ENCODE measurements at regions not wholly inside any gene's neighbourhood (a gene's known extent, or its start where the extent isn't known, plus 50 kb on each side); places are given as distances from the start of the nearest gene placed in this dataset.
"Not testable (repeated sequence)": the region's sequence is repeated elsewhere in the genome, so short reads cannot be mapped to it uniquely, and the experiment has no call there.

DNA sequence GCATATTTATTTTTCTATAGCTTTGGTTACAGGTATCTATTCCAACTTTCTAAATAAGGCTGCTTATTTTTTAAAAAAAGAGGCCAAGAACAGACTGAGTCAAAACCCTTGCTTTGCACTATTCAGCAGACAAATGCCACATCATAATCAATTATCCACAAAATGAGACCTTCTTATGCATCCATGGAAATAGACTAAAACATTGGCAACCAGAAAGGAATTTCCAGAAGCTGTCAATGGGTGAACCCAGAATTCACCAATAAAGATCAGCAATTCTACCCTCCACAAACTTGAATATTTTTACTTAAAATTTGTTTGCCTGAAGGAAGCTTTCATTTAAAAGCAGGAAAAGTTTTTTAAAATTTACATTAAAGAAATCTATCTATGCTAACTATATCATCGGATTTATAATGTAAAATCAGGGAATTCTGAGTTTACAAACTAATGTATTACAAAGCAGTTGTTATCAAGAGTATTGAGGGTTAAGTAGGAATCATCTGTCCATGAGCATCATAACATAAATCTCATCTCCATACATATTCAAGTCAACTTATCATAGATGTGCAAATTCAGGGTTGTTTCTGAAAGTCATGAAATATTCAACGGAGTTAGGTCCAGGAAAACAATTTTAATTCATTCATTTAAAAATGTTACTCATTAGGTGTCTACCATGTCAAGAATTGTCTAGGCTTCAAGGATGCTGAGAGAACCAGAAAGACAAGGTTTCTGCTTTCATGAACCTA lies 548.0 kb downstream of the SATB2 start:
- no peak for DNase-seq

DNA sequence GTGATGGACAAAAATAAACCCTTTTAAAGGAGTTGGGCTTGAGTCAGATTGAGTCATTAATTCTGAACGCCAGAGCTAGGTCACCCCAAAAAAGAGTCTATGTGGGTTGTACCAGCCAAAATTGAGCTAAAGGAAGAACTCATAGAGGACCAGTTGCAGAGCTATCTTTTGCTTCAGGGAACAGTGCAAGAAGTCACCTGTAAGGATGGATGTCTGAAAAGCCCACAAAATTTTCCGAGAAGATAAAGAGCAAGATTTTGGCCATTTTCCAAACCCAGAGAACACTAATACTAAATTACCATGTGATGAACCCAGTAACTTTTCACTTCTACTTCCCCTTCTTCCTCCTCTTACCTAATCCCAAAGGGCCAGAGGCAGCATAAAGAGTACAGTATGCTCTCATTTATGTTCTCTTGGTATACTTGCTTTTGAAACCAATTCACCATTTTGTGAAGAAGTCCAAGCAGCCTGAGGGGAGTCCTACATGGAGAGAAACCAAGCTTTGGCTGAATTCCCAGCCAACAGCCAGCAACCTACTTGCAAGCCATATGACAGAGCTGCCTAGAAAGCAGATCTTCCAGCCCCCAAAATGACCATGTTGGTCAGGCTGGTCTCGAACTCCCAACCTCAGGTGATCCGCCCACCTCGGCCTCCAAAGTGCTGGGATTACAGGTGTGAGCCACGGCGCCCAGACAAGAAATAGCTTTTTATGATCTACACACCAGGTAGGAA lies 551.7 kb downstream of the SATB2 start:
- no peak for DNase-seq

DNA sequence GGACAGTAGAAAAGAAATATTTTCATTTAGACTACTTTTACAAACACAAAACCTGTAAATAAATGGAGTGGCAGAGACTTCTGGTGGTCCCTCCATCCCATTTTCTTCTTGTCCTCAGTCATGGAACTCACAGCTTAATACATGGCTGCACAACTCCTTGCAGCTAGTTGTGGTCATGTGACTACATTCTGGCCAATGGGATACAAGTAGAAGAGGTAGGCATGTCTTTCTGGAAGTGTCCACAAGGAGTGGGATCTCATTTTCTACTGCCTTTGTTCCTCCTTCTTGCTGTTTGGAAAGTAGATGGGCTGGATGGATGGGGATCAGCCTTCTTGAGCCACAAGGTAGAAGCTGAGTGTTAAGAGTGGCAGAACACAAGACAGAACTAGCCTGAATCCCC lies 555.8 kb downstream of the SATB2 start:
- DNase-seq = no peak

DNA sequence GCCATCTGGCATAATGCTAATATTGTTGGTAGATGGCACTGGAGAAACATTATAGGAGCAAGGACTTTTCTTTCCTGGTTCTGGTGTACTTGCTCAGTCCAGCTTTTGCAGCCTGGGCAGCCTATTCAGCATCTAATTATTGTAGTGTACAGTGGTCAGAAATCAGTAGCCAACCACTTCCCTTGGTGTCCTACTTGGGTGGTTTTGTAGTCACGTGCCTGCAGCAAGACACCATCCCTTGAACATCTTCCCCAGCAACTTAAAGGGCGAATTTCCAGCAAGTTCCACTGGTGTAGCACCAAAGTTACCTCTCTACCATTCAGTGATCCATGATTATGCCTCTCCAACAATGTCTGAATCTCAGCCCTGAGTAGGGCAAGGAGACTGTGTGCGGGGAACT lies 557.6 kb downstream of the SATB2 start:
- no peak for DNase-seq

DNA sequence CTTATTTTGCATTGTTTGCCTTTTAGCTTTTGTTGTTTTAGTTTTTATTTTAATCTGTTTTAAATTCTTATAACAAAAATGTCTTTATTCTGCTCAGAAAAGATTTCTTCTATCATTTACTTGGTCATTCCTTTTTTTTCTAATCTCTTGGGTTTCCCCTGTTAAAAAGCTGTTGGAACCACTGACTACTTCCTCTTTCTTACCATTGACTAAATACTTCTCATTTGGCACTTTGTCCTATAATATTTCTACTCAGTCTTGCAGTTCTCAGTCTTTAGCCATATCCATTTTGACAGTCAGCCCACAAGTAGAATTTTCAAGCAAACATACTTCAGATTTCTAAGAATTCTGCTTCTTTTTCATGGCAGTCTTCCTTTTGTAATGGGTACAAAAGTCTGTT lies 567.2 kb downstream of the SATB2 start:
- no peak for DNase-seq

DNA sequence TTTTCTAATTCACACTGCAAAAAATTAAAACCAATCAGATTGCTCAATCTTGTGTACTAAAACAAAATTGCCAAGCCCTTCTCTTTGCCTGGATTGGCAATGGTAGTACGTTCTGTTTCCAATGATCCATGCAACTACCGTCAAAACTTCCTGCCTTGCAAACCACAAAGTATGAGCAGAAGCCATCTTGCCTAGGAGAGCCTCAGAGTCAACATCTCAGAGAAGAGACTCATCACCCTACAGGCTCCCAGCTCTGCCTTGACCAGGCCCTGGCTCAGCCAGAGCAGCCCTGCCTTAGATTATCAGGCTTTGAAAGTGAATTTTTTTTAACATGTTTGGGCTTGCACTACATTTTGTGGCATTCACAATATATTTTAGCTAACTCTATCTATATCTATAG lies 574.1 kb downstream of the SATB2 start:
- DNase-seq = no peak

DNA sequence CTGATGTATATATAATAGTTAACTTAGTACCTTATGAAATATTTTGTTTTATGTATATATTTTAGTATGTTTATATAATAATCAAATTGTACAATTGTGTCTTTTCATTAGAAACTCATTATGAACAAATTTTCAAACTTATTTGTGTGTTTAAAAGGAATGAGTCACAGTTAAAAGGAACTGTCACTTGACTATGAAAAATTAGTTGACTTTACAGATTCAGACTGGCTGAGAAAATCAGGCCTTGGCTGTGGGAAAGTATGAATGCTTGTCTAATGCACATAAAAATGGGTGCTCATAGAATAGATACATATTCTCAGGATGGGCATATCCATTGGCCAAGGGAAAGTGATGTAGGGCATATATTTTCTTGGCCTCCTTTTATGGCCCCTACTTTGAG lies 576.8 kb downstream of the SATB2 start:
- DNase-seq = no peak

DNA sequence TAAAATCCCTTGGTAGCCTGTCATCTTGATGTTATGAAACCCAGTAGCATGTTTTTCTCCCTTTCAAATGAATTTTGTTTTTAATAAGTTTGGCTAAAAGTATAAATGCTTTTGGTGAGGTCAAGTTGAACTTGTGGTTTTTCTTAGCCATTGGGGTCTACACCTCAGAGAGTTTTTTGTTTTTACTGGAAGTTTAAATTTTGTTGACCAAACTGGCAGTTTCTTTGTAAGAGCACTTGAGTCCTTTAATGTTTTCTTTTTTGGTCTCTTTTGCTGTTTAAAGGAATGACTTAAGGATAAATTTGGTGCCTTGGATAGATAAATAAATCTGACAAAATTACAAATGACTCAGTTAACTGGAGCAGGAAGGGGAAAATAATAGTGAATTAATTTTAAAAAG lies 577.3 kb downstream of the SATB2 start:
- no peak for DNase-seq

DNA sequence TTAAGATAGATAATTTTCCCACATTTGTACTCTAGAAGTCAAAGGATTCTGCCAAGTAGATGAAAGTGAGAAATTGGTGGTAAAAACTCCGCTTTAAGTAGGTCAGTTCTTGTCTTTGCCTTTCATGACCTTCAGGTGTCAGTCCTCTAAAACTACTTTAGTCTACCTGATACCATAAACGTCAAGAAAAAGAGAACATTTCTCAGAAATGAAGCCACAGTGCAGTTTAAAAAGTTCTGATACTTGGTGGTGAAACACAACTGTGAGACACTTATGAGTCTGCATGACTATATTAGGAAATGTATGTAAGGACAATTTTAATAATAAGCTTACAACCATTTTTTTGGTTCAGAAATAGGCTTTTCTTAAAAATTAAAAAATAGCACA lies 583.3 kb downstream of the SATB2 start:
- no peak for DNase-seq

DNA sequence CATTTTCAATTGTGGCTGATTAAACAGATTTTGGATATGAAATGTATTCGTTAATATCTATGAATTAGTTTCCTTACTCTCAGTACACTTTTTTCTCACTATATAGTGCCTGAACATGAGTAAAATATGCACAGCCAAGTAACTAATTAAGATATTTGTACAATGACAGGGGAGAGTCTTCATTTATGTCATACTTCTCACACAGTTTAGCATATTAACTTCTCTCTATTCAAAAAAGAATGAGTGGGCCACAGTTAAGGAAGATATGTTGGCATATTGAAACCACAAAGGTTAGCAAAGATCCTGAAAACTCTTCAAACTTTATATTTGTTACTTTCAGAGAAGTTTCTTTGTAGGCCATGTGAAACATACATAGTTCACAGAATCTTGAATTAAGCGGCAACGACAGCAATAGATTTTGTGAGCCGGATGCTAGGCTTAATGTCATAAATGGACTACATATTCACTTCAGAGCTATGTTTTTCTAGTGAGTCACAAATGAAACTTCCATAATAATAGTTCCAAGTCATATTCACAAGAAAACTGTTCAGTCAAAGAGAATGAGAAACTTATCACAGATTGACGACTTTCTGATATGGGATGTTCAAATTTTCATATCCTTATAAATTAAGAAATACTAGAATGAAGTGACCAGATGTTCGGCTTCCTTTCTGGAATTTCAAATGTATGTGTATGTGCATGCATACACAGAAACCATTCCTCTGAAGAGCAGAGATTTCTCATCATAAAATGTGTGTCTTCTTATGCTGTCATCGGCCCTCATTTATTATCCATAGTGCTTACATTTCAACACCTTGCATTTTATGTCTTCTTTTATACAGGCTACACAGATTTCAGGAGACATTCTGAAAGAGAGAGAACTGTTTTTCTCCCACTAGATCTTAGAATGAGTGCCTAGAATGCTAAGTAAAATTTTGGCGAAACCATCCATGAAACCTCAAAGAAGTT lies 584.0 kb downstream of the SATB2 start:
- no peak for DNase-seq

DNA sequence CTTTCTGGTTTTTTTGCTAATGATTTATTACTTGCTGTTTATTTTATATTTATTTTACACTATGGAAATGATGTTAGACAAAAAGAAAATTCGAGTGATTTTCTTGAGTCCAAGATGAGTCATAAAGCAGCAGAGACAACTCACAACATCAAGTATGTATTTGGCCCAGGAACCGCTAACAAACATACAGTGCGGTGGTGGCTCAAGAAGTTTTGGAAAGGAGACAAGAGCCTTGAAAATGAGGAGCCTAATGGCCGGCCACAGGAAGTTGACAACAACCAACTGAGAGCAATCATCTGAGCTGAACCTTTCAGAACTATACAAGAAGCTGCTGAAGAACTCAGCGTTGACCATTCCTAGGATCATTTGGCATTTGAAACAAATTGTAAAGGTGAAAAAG lies 594.1 kb downstream of the SATB2 start:
- no peak for DNase-seq

DNA sequence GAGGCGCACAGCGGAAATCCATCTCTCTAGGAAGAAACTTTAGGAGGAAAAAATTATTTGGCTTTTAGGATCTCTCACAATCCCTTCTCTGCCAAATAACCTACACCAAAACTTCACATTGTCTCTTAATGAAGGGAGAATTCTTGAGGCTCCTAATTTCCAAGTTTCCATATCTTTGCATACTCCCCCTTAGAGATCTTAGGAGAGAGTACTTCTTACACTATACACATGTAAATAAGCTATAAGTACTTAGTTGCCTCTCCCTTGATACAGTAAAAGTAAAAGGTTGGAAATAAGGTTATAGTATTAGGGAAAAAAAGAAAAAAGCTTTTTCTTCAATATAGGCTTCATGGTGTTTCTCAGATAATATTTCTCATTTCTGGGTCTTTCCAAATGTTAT lies 596.7 kb downstream of the SATB2 start:
- no peak for DNase-seq

DNA sequence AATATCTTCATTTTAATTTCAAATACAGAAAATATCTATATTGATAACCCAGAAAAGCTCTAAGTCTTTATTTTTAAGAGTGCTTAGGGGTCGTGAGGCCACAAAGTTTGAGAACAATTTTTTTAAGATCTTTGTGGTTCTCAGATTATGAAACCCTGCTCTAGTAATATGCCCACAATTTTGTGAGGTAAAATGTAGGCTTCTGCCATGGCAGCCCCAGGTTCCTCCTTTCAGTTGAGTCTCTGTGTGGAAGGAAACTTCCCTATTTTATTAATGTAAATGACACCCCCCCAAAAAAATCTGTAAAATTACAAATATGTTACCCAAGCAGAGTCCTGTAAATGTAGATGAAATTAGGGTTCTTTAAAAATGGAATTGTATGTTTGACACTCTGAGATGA lies 600.5 kb downstream of the SATB2 start:
- no peak for DNase-seq

DNA sequence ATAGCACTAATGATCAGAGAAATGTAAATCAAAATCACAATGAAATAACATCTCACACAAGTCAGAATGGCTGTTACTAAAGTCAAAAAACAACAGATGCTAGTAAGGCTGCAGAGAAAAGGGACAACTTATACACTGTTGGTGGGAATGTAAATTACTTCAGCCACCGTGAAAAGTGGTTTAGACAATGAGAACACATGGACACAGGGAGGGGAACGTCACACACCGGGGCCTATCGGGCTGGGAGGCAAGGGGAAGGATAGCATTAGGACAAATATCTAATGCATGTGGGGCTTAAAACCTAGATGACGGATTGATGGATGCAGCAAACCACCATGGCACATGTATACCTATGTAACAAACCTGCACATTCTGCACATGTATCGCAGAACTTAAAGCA lies 602.0 kb downstream of the SATB2 start:
- not testable (repeated sequence) for DNase-seq

DNA sequence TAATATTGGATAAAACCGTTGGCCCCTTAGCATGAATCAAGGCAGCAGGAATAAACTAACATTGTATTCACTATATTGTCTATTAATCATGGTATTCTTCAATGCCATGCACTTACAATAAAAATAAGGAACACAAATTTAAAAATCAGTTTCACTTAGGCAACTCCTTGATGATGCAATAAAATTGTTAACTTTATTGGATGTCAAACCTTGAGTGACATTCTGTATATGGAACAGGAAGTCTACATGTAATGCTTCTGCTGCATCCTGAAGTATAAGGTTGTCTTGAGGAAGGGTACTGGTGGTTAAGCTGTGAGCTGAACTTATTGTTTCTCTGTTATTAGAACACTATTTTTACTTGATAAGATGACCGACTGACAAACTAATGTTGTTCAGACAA lies 605.5 kb downstream of the SATB2 start:
- DNase-seq = no peak

DNA sequence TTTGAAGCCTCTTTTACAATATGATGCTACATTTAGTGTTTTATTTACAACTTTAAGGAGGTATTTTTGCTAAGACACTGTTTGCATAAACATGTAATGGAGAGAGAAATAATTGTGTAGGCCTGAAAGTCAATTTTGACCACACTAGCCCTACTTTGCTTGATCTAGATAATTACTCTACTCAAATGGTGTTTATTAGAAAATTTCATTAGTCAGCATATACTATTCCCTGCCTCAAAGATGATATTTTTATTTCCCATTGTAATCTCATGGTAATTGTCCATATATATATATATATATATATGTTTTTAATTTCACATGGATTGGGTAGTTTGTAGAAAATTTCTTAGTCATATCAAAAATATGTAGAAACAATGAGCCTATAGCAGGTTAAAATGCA lies 632.2 kb downstream of the SATB2 start:
- DNase-seq = no peak

DNA sequence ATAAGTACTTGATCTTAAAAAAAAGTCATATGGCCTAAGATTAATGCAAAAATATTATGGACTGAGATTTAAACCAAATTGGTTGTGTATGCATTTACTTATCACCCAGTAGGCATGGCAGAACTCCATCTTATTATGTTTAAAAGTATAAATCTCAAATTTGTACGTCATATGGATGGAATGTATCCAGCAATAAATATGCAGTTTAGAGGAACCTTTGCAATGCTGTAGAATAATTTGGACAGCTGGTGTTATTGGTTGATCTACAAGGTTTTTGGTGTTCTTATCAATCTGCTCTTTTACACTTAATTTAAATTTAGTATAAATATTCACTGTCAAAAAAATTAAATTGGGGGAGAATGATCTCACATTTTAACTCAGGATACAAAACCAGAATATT lies 640.2 kb downstream of the SATB2 start:
- no peak for DNase-seq

DNA sequence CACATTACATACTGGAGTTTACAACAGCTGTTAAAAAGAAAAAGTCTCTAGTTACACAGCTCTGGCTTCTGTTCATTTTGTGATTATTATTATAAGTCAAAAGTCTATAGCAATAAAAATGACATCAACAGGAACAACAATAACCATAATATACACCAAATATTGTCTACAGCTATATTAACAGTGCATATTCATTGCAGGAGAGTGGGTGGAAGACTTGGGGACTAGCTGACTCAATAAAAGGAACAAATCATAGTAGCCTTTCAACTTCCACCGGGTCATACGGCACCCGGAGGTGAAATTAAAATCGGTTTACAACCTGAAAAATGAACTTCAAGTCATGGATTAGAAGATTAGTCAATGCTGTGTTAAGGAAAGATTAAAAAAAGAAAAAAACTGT lies 642.1 kb downstream of the SATB2 start:
- DNase-seq = no peak

DNA sequence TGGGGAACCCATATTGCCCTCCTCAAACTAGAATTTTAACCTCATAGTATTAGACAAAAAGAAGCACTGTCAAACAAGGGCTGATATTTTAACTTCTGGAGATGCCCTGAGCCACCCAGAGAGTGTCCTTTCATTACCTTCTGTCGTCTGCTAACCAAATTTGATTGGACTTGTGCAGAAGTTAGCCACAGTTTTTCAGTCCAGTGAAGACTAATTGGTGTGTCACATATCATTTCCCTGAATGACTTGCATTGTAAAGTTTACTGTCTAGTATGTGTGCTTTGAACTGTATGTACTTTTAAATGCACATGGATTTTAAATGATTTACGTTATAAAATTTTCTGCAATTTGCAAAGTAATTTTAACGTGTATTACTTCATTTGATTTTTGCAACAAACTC lies 646.5 kb downstream of the SATB2 start:
- no peak for DNase-seq

DNA sequence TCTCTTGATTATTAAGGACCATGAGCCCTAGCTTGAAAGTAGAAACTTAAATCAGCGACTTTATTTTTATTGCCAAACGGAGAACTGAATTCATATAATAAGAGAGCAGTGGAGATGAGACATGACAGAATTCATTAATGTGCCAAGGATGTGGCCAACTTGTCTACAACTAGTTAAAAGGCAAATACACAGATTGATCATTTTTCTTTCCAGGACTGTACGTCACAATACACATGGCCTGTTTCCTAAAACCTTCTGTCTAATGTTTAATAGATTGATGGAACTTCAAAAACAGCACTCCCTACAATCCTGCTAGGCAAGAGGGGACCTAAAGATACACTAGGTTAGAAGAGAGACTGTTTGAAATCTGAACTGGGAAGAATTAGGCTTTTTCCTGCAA lies 647.8 kb downstream of the SATB2 start:
- no peak for DNase-seq

DNA sequence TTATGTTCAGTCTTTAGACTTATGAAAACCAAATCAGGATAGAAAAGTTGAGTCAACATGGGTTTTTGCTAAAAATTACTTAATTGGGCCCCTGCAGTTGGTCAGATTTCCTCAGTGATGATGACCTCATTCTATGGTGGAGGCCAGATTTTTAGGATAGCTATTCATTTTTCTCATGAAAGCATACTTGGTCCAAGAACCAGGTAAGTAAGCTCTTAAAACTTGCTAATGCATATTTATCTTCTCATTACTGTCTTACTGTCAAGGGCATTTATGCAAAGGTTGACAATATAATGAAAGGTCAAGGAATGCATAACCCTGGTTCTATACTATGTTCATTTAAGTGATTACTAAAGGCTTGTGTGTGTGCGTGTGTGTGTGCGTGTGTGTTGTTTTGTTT lies 650.6 kb downstream of the SATB2 start:
- no peak for DNase-seq

DNA sequence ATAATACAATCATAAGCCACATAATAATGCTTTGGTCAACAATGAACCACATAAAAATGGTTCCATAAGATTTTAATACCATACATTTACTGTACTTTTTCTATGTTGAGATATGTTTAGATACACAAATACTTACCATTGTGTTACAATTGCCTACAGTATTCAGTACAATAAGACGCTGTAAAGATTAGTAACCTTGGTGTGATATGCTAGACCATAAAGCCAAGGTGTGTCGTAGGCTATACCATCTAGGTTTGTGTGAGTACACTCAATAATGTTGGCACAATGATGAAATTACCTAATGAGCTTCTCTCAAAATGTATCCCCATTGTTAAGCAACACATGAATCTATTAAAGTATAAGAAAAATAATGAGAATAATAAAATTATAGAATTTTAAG lies 662.3 kb downstream of the SATB2 start:
- no peak for DNase-seq

DNA sequence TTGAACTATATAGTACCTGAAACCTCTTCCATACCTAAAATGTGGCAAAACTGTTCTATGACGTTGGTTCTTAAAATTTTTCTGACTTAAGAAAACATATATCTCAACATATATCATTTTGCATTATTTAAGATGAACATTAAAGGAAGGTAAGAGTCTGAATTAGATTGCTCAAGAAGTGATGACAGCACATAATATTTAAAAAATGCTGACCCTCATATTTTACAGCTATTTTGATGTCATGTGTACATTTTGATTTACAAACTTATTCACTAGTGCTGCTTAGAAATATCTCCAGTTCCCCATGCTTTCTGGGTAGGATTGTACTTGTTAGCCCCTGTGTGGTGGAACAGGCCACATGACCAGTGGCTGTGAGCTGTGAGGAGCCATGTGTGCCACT lies 666.1 kb downstream of the SATB2 start:
- DNase-seq = no peak

DNA sequence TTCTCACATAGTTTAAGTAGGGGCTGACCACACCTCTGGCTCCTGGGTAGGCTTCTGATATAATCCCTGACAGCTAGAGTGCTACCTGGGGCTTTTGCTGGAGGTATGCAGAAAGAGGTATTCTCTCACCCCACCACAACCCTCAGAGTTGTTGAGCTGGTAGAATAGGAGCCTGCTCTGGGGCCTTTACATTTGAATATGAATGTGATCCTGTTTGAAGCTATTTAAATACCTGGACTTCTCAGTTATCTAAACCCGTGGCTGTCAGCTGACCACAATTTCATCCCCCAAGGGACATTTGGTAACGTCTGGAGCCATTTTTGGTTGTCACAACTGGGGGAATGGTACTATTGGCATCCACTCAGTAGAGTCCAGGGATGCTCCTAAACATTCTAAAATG lies 669.1 kb downstream of the SATB2 start:
- no peak for DNase-seq
